Mesenchymal stem cell (in vitro differentiated cells and primary cell): ENCODE measurements at regions not wholly inside any gene's neighbourhood (a gene's known extent, or its start where the extent isn't known, plus 50 kb on each side); places are given as distances from the start of the nearest gene placed in this dataset.
"Not testable (repeated sequence)": the region's sequence is repeated elsewhere in the genome, so short reads cannot be mapped to it uniquely, and the experiment has no call there.

Experiments
- DNase-seq: peaks from one replicate; pipeline ENCODE4 v3.0.0-alpha.2; 2013
- H2AFZ ChIP-seq: one replicate; pipeline ENCODE4 v1.6.1; 2013; ENCODE audit warnings: low read depth, mild to moderate bottlenecking, control low read depth, inconsistent platforms, low read length, moderate library complexity
- H2AK5ac ChIP-seq: 2 replicates; pipeline ENCODE4 v1.6.1; 2013; ENCODE audit warnings: low read length, moderate library complexity, mild to moderate bottlenecking, inconsistent platforms; ENCODE audit not compliant: severe bottlenecking
- H2BK120ac ChIP-seq: one replicate; pipeline ENCODE4 v1.6.1; 2013; ENCODE audit warnings: low read depth, mild to moderate bottlenecking, inconsistent platforms, low read length, moderate library complexity
- H2BK12ac ChIP-seq, 2 experiments: one replicate each; pipeline ENCODE4 v1.6.1; 2013; ENCODE audit warnings: inconsistent platforms in 2 of 2, low read length in 2 of 2, mild to moderate bottlenecking in 2 of 2, moderate library complexity in 2 of 2, control low read depth in 1 of 2
- H2BK15ac ChIP-seq: one replicate; pipeline ENCODE4 v1.6.1; 2013; ENCODE audit warnings: mild to moderate bottlenecking, low read depth, inconsistent platforms; ENCODE audit not compliant: poor library complexity, severe bottlenecking
- H2BK5ac ChIP-seq: 2 replicates; pipeline ENCODE4 v1.6.1; 2013; ENCODE audit warnings: low read depth, mild to moderate bottlenecking, low read length, control low read depth, inconsistent platforms; ENCODE audit not compliant: poor library complexity, severe bottlenecking
- H3K14ac ChIP-seq, 2 experiments: one replicate each; pipeline ENCODE4 v1.6.1; 2013; ENCODE audit warnings: inconsistent platforms in 2 of 2, low read length in 2 of 2, control low read depth in 1 of 2, mild to moderate bottlenecking in 1 of 2, moderate library complexity in 1 of 2
- H3K18ac ChIP-seq, 2 experiments: one replicate each; pipeline ENCODE4 v1.6.1; 2013; ENCODE audit warnings: inconsistent platforms in 2 of 2, low read length in 2 of 2, control low read depth in 1 of 2, low read depth in 1 of 2, mild to moderate bottlenecking in 1 of 2
- H3K23ac ChIP-seq, 2 experiments: one replicate each; pipeline ENCODE4 v1.6.1; 2013; ENCODE audit warnings: inconsistent platforms in 2 of 2, low read length in 2 of 2, mild to moderate bottlenecking in 2 of 2, moderate library complexity in 2 of 2, control low read depth in 1 of 2
- H3K27ac ChIP-seq: 2 replicates; pipeline ENCODE4 v1.5.1; 2013; ENCODE audit warnings: mild to moderate bottlenecking, moderate library complexity, low read length, control low read depth, inconsistent platforms; ENCODE audit not compliant: poor library complexity, severe bottlenecking
- H3K27me3 ChIP-seq, 2 experiments: 2 replicates each; pipeline versions ENCODE4 v1.6.1 to v1.7.0; 2013; ENCODE audit warnings: low read length in 2 of 2, mild to moderate bottlenecking in 2 of 2, moderate library complexity in 2 of 2, control low read depth in 1 of 2, inconsistent platforms in 1 of 2; ENCODE audit not compliant: control insufficient read depth in 1 of 2, insufficient read depth in 1 of 2
- H3K36me3 ChIP-seq, 2 experiments: 2 replicates each; pipeline versions ENCODE4 v1.6.1 to v1.7.0; 2013; ENCODE audit warnings: low read length in 2 of 2, control low read depth in 1 of 2, inconsistent platforms in 1 of 2, low read depth in 1 of 2, mild to moderate bottlenecking in 1 of 2; ENCODE audit not compliant: insufficient read depth in 2 of 2, control insufficient read depth in 1 of 2
- H3K4ac ChIP-seq, 2 experiments: one replicate each; pipeline ENCODE4 v1.6.1; 2013; ENCODE audit warnings: inconsistent platforms in 2 of 2, low read length in 2 of 2, mild to moderate bottlenecking in 2 of 2, moderate library complexity in 2 of 2, control low read depth in 1 of 2, low read depth in 1 of 2
- H3K4me1 ChIP-seq: 2 replicates; pipeline ENCODE4 v1.6.1; 2013; ENCODE audit warnings: low read depth, low read length, control low read depth; ENCODE audit not compliant: control insufficient read depth, insufficient read depth
- H3K4me2 ChIP-seq: 2 replicates; pipeline ENCODE4 v1.6.1; 2013; ENCODE audit warnings: low read length, mild to moderate bottlenecking, inconsistent platforms; ENCODE audit not compliant: poor library complexity, severe bottlenecking
- H3K4me3 ChIP-seq, 2 experiments: 2 replicates each; pipeline versions ENCODE4 v1.5.1 to v1.7.0; 2013; ENCODE audit warnings: low read length in 2 of 2, mild to moderate bottlenecking in 2 of 2, control low read depth in 1 of 2, low read depth in 1 of 2; ENCODE audit not compliant: insufficient read depth in 1 of 2
- H3K79me1 ChIP-seq: replicated peaks from 2 replicates; pipeline ENCODE4 v1.6.1; 2013; ENCODE audit warnings: mild to moderate bottlenecking, control low read depth, low read length, inconsistent platforms; ENCODE audit not compliant: poor library complexity, severe bottlenecking
- H3K9ac ChIP-seq: 2 replicates; pipeline ENCODE4 v1.7.0; 2013; ENCODE audit warnings: mild to moderate bottlenecking, low read length, moderate library complexity
- H3K9me3 ChIP-seq: 2 replicates; pipeline ENCODE4 v1.7.0; 2013; ENCODE audit warnings: mild to moderate bottlenecking, low read length; ENCODE audit not compliant: control insufficient read depth
- H4K8ac ChIP-seq: one replicate; pipeline ENCODE4 v1.6.1; 2013; ENCODE audit warnings: inconsistent platforms, mild to moderate bottlenecking, low read length, moderate library complexity
- H4K91ac ChIP-seq: one replicate; pipeline ENCODE4 v1.6.1; 2013; ENCODE audit warnings: mild to moderate bottlenecking, low read length, inconsistent platforms
- WGBS: methylation state at CpG from one replicate; pipeline ENCODE4 v1.1.7; 2013; ENCODE audit warnings: mixed read lengths; 5-methylcytosine and 5-hydroxymethylcytosine counted together

GRCh38 chr18:27298214-27298804 is 113.2 kb upstream of the CHST9 start:
- no peak overlapping the region for H3K27ac ChIP-seq
- H3K36me3 ChIP-seq, result no peaks in the 10 kb centered on the region
- H2BK120ac ChIP-seq, result no peak overlapping the region
- H3K4me3 ChIP-seq, result no peak overlapping the region
- DNase-seq, result no peak
- no peak overlapping the region for H4K91ac ChIP-seq
- H2AK5ac ChIP-seq, result no peak overlapping the region
- no peak overlapping the region for H3K23ac ChIP-seq
- H3K4me2 ChIP-seq, result no peak overlapping the region
- no peak overlapping the region for H3K4ac ChIP-seq
- H3K9ac ChIP-seq, result no peak overlapping the region
- H3K27me3 ChIP-seq, result no peaks in the 10 kb centered on the region
- no peak overlapping the region for H2BK15ac ChIP-seq
- H3K9me3 ChIP-seq, result no peaks in the 10 kb centered on the region
- H2BK5ac ChIP-seq, result no peak overlapping the region
- no peak overlapping the region for H3K14ac ChIP-seq
- H3K18ac ChIP-seq, result no peak overlapping the region
- WGBS, result 92% methylated on average over 2 of the region's 4 CpGs
- no peaks in the 10 kb centered on the region for H3K4me1 ChIP-seq
- no peaks in the 10 kb centered on the region for H3K79me1 ChIP-seq
- H2BK12ac ChIP-seq, result no peak overlapping the region
- H2AFZ ChIP-seq, result no peak overlapping the region
- no peak overlapping the region for H4K8ac ChIP-seq

- not testable (repeated sequence) for H3K36me3 ChIP-seq, H3K14ac ChIP-seq, H3K4ac ChIP-seq, H3K27me3 ChIP-seq, H3K9ac ChIP-seq, H2BK120ac ChIP-seq, H3K27ac ChIP-seq, H3K9me3 ChIP-seq, DNase-seq, H2BK5ac ChIP-seq, H4K91ac ChIP-seq, H3K4me2 ChIP-seq, H3K23ac ChIP-seq, H4K8ac ChIP-seq, H2AK5ac ChIP-seq, H2BK12ac ChIP-seq, H3K79me1 ChIP-seq, H3K18ac ChIP-seq, H3K4me3 ChIP-seq, H2AFZ ChIP-seq, H3K4me1 ChIP-seq, H2BK15ac ChIP-seq
- no CpG with 5 or more reads among the region's 2 CpGs for WGBS
Observed at GRCh38 chr18:27285973-27286562, 101.0 kb upstream of the CHST9 start.

- Histone ChIP-seq H3K4me2 (no peak overlapping the region), H2AFZ (no peak overlapping the region), H3K27ac (no peak overlapping the region), H2BK120ac (no peak overlapping the region), H3K4me3 (no peak overlapping the region), H3K9ac (no peak overlapping the region), H3K23ac (no peak overlapping the region), H3K79me1 (no peaks in the 10 kb centered on the region), H2BK12ac (no peak overlapping the region), H2AK5ac (no peak overlapping the region), H2BK15ac (no peak overlapping the region), H3K14ac (no peak overlapping the region), H3K4me1 (no peaks in the 10 kb centered on the region), H2BK5ac (no peak overlapping the region), H3K18ac (no peak overlapping the region), H4K8ac (no peak overlapping the region), H3K36me3 (no peaks in the 10 kb centered on the region), H3K27me3 (no peaks in the 10 kb centered on the region), H3K9me3 (peaks cover 7% of the 10 kb centered on the region), H4K91ac (no peak overlapping the region), H3K4ac (no peak overlapping the region)
- WGBS, result 83% methylated on average over 1 of the region's 3 CpGs
- no peak for DNase-seq
Observed at GRCh38 chr18:27278131-27278530, 93.0 kb upstream of the CHST9 start.

- H3K18ac ChIP-seq, result no peak overlapping the region
- no peak overlapping the region for H2AFZ ChIP-seq
- H2BK120ac ChIP-seq, result no peak overlapping the region
- H3K14ac ChIP-seq, result no peak overlapping the region
- 83% methylated on average over 3 of the region's 3 CpGs for WGBS
- H4K91ac ChIP-seq, result no peak overlapping the region
- no peak overlapping the region for H3K4ac ChIP-seq
- no peak overlapping the region for H3K23ac ChIP-seq
- H2AK5ac ChIP-seq, result no peak overlapping the region
- no peak overlapping the region for H3K9ac ChIP-seq
- H3K4me3 ChIP-seq, result no peak overlapping the region
- H3K79me1 ChIP-seq, result no peaks in the 10 kb centered on the region
- H2BK15ac ChIP-seq, result no peak overlapping the region
- no peak overlapping the region for H2BK5ac ChIP-seq
- peaks cover 7% of the 10 kb centered on the region for H3K9me3 ChIP-seq
- no peaks in the 10 kb centered on the region for H3K36me3 ChIP-seq
- no peaks in the 10 kb centered on the region for H3K27me3 ChIP-seq
- no peak overlapping the region for H3K4me2 ChIP-seq
- no peak overlapping the region for H2BK12ac ChIP-seq
- no peak overlapping the region for H4K8ac ChIP-seq
- DNase-seq, result no peak
- no peak overlapping the region for H3K27ac ChIP-seq
- no peaks in the 10 kb centered on the region for H3K4me1 ChIP-seq
Observed at GRCh38 chr18:27277554-27277953, 92.4 kb upstream of the CHST9 start.
